ENCODE measurements at regions not wholly inside any gene's neighbourhood (a gene's known extent, or its start where the extent isn't known, plus 50 kb on each side); places are given as distances from the start of the nearest gene placed in this dataset.
"Not testable (repeated sequence)": the region's sequence is repeated elsewhere in the genome, so short reads cannot be mapped to it uniquely, and the experiment has no call there.

- H3K27ac ChIP-seq (ENCODE audit: low read depth, low read length); DNase-seq (ENCODE audit: low read depth, low spot score); H3K4me2 ChIP-seq (ENCODE audit: low read length); H3K36me3 ChIP-seq (ENCODE audit: control insufficient read depth in 1 of 2, insufficient read depth in 2 of 2, low read length in 2 of 2); H3K9me2 ChIP-seq (ENCODE audit: insufficient read depth); H3K4me1 ChIP-seq (ENCODE audit: control insufficient read depth in 1 of 2, insufficient read depth in 2 of 2, low read length in 2 of 2); H3K9ac ChIP-seq (ENCODE audit: low read length); BruUV-seq (replicated peaks); H3K9me3 ChIP-seq (ENCODE audit: control insufficient read depth in 1 of 2, insufficient read depth in 1 of 2, low read depth in 1 of 2, low read length in 2 of 2); H4K20me1 ChIP-seq (ENCODE audit: insufficient read depth); H3K4me3 ChIP-seq (replicated peaks in 1 of 2; ENCODE audit: low read depth in 1 of 2, low read length in 2 of 2); H2AFZ ChIP-seq (ENCODE audit: low read depth, low read length, poor library complexity, severe bottlenecking); H3K79me2 ChIP-seq (ENCODE audit: insufficient read depth, low read length); H3K27me3 ChIP-seq (ENCODE audit: insufficient read depth, low read length); POLR2A ChIA-PET; RAD21 ChIA-PET (ENCODE audit: low non-redundant PET in 1 of 2, low total read pairs in 2 of 2, uncharacterized antibody in 2 of 2, unreplicated experiment in 2 of 2); ATAC-seq; CTCF ChIA-PET; intact Hi-C loops (cut with micrococcal nuclease): not testable (repeated sequence)
These were observed 164.2 kb downstream of the TP53TG3F start for GRCh38 chr16:33623535-33624077.

DNA sequence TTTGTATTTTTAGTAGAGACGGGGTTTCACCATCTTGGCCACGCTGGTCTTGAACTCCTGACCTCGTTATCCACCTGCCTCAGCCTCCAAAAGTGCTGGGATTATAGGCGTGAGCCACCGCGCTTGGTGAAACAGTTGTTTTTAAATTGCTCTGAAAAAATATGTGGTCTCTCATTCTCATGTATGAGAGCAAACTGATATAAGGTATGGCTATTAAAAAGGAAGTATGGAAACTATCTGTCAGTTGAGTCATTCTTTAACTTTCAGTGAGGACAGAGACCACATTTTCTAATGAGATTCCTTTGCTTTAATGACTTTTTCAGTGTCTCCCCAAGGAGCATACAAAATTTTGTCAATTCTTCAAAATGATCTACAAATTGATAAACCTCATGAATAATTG lies 169.5 kb downstream of the TP53TG3F start:
- BruUV-seq (replicated peaks); H3K4me3 ChIP-seq (replicated peaks in 1 of 2; ENCODE audit: low read depth in 1 of 2, low read length in 2 of 2); H3K4me1 ChIP-seq (ENCODE audit: control insufficient read depth in 1 of 2, insufficient read depth in 2 of 2, low read length in 2 of 2); intact Hi-C loops (cut with micrococcal nuclease); H3K27ac ChIP-seq (ENCODE audit: low read depth, low read length); H3K4me2 ChIP-seq (ENCODE audit: low read length); H3K79me2 ChIP-seq (ENCODE audit: insufficient read depth, low read length); H3K9me3 ChIP-seq (ENCODE audit: control insufficient read depth in 1 of 2, insufficient read depth in 1 of 2, low read depth in 1 of 2, low read length in 2 of 2); H4K20me1 ChIP-seq (ENCODE audit: insufficient read depth); RAD21 ChIA-PET (ENCODE audit: low non-redundant PET in 1 of 2, low total read pairs in 2 of 2, uncharacterized antibody in 2 of 2, unreplicated experiment in 2 of 2); H3K9me2 ChIP-seq (ENCODE audit: insufficient read depth); H2AFZ ChIP-seq (ENCODE audit: low read depth, low read length, poor library complexity, severe bottlenecking); DNase-seq (ENCODE audit: low read depth, low spot score); ATAC-seq; H3K27me3 ChIP-seq (ENCODE audit: insufficient read depth, low read length); H3K9ac ChIP-seq (ENCODE audit: low read length); POLR2A ChIA-PET; H3K36me3 ChIP-seq (ENCODE audit: control insufficient read depth in 1 of 2, insufficient read depth in 2 of 2, low read length in 2 of 2); CTCF ChIA-PET: not testable (repeated sequence)

DNA sequence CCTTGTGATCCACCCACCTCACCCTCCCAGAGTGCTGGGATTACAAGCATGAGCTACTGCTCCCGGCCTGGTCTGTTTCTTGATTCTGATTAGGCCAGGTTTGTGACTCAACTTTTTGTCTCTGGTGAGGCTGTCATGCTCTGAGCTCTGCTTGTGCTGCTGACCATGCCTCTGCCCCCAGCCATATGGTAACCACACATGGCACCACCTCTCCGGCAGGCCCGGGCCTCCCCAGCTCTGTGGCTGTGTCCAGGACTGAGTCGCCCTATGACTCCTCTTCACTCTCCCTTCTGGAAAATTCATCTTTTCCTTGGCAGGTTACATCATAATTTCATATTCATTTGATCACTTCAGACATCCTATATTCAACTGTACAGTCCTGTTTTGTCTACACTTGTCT lies 172.3 kb downstream of the TP53TG3F start:
- H3K79me2 ChIP-seq (ENCODE audit: insufficient read depth, low read length); H3K9ac ChIP-seq (ENCODE audit: low read length); H3K27me3 ChIP-seq (ENCODE audit: insufficient read depth, low read length); ATAC-seq; H3K9me3 ChIP-seq (ENCODE audit: control insufficient read depth in 1 of 2, insufficient read depth in 1 of 2, low read depth in 1 of 2, low read length in 2 of 2); H4K20me1 ChIP-seq (ENCODE audit: insufficient read depth); H3K4me3 ChIP-seq (replicated peaks in 1 of 2; ENCODE audit: low read depth in 1 of 2, low read length in 2 of 2); H3K27ac ChIP-seq (ENCODE audit: low read depth, low read length); BruUV-seq (replicated peaks); H2AFZ ChIP-seq (ENCODE audit: low read depth, low read length, poor library complexity, severe bottlenecking); H3K4me2 ChIP-seq (ENCODE audit: low read length); H3K36me3 ChIP-seq (ENCODE audit: control insufficient read depth in 1 of 2, insufficient read depth in 2 of 2, low read length in 2 of 2); DNase-seq (ENCODE audit: low read depth, low spot score); H3K4me1 ChIP-seq (ENCODE audit: control insufficient read depth in 1 of 2, insufficient read depth in 2 of 2, low read length in 2 of 2); H3K9me2 ChIP-seq (ENCODE audit: insufficient read depth); intact Hi-C loops (cut with micrococcal nuclease); POLR2A ChIA-PET; CTCF ChIA-PET; RAD21 ChIA-PET (ENCODE audit: low non-redundant PET in 1 of 2, low total read pairs in 2 of 2, uncharacterized antibody in 2 of 2, unreplicated experiment in 2 of 2): not testable (repeated sequence)

- POLR2A ChIA-PET; DNase-seq (ENCODE audit: low read depth, low spot score); BruUV-seq (replicated peaks); H3K9ac ChIP-seq (ENCODE audit: low read length); H3K36me3 ChIP-seq (ENCODE audit: control insufficient read depth in 1 of 2, insufficient read depth in 2 of 2, low read length in 2 of 2); H3K27me3 ChIP-seq (ENCODE audit: insufficient read depth, low read length); H3K4me3 ChIP-seq (replicated peaks in 1 of 2; ENCODE audit: low read depth in 1 of 2, low read length in 2 of 2); H3K4me2 ChIP-seq (ENCODE audit: low read length); ATAC-seq; H2AFZ ChIP-seq (ENCODE audit: low read depth, low read length, poor library complexity, severe bottlenecking); H3K9me2 ChIP-seq (ENCODE audit: insufficient read depth); H4K20me1 ChIP-seq (ENCODE audit: insufficient read depth); H3K79me2 ChIP-seq (ENCODE audit: insufficient read depth, low read length); intact Hi-C loops (cut with micrococcal nuclease); RAD21 ChIA-PET (ENCODE audit: low non-redundant PET in 1 of 2, low total read pairs in 2 of 2, uncharacterized antibody in 2 of 2, unreplicated experiment in 2 of 2); H3K9me3 ChIP-seq (ENCODE audit: control insufficient read depth in 1 of 2, insufficient read depth in 1 of 2, low read depth in 1 of 2, low read length in 2 of 2); CTCF ChIA-PET; H3K27ac ChIP-seq (ENCODE audit: low read depth, low read length); H3K4me1 ChIP-seq (ENCODE audit: control insufficient read depth in 1 of 2, insufficient read depth in 2 of 2, low read length in 2 of 2): not testable (repeated sequence)
These were observed 174.6 kb downstream of the TP53TG3F start for GRCh38 chr16:33634057-33634456.

- H2AFZ ChIP-seq (ENCODE audit: low read depth, low read length, poor library complexity, severe bottlenecking); POLR2A ChIA-PET; ATAC-seq; H3K79me2 ChIP-seq (ENCODE audit: insufficient read depth, low read length); H3K9me2 ChIP-seq (ENCODE audit: insufficient read depth); H3K9me3 ChIP-seq (ENCODE audit: control insufficient read depth in 1 of 2, insufficient read depth in 1 of 2, low read depth in 1 of 2, low read length in 2 of 2); H3K4me3 ChIP-seq (replicated peaks in 1 of 2; ENCODE audit: low read depth in 1 of 2, low read length in 2 of 2); intact Hi-C loops (cut with micrococcal nuclease); H3K4me2 ChIP-seq (ENCODE audit: low read length); CTCF ChIA-PET; H3K4me1 ChIP-seq (ENCODE audit: control insufficient read depth in 1 of 2, insufficient read depth in 2 of 2, low read length in 2 of 2); H4K20me1 ChIP-seq (ENCODE audit: insufficient read depth); RAD21 ChIA-PET (ENCODE audit: low non-redundant PET in 1 of 2, low total read pairs in 2 of 2, uncharacterized antibody in 2 of 2, unreplicated experiment in 2 of 2); H3K27ac ChIP-seq (ENCODE audit: low read depth, low read length); H3K9ac ChIP-seq (ENCODE audit: low read length); H3K36me3 ChIP-seq (ENCODE audit: control insufficient read depth in 1 of 2, insufficient read depth in 2 of 2, low read length in 2 of 2); H3K27me3 ChIP-seq (ENCODE audit: insufficient read depth, low read length); BruUV-seq (replicated peaks); DNase-seq (ENCODE audit: low read depth, low spot score): not testable (repeated sequence)
These were observed 177.3 kb downstream of the TP53TG3F start for GRCh38 chr16:33636760-33637159.

Data from HCT116 (cell line).